ENCODE measurements at regions not wholly inside any gene's neighbourhood (a gene's known extent, or its start where the extent isn't known, plus 50 kb on each side); places are given as distances from the start of the nearest gene placed in this dataset.

DNA sequence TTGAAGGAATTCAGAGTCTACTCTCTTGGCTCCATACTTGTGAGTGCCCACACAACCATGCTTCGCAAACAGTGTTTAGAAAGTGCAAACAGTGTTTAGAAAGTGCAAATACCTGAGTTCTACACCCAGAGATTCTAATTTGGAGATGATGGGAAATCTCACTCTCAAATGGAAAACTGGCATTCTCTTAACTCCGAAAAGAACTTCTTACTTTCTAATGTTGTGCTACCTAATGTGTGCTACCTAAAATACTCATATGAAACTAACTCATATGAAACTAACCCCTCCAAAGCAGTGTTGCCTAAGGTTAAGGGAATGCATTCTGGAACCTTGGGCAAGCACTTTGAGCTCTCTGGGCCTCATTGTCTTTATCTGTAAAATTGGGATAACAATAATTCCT is 55.5 kb upstream of the ZNF366 start:
- POLR2A ChIA-PET: no interaction called here
- CTCF ChIA-PET: no interaction called here

DNA sequence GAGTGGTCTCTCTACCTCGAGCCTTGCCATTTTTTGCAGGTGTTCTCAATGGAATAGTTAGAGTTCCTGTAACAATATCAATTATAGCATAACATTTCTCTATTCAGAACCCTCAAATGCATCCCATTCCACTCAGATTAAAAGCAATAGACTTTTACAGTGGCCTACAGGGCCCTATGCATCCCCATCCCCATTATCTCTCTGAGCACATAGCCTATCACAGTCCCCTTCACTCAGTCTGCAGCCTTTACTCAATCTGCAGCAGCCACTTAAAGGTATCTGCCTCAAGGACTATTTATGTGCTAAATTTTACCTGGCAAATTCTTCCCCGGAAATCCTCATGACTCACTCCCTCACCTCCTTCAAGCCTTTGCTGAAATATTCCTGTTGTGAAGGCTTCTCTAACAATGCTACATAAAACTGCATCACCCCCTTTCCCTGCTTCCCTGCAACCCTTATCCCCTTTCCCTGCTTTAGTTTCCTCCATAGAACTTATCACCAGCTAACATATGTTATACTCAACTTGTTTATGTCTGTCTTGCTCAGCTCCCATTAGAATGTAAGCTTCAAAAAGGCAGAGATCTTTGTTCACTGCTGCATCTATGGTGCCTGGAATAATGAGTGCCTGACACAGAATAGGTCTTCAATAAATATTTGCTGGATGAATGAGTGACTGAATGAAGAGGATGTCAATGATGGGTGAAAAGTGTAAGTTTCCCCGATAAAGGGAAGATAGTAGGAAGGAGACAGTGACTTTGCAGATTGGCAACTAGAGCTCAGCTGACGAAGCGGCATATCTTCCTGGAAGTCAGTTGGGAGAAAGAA is 54.1 kb upstream of the ZNF366 start:
- TF ChIP-seq, protein P1, sequence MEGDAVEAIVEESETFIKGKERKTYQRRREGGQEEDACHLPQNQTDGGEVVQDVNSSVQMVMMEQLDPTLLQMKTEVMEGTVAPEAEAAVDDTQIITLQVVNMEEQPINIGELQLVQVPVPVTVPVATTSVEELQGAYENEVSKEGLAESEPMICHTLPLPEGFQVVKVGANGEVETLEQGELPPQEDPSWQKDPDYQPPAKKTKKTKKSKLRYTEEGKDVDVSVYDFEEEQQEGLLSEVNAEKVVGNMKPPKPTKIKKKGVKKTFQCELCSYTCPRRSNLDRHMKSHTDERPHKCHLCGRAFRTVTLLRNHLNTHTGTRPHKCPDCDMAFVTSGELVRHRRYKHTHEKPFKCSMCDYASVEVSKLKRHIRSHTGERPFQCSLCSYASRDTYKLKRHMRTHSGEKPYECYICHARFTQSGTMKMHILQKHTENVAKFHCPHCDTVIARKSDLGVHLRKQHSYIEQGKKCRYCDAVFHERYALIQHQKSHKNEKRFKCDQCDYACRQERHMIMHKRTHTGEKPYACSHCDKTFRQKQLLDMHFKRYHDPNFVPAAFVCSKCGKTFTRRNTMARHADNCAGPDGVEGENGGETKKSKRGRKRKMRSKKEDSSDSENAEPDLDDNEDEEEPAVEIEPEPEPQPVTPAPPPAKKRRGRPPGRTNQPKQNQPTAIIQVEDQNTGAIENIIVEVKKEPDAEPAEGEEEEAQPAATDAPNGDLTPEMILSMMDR (IDR thresholded peaks at IDR 0.05; ENCODE audit: control extremely low read depth, extremely low read depth, low read depth, missing control alignments): no peak
- ChIA-PET CTCF (interaction anchor here (1.0 to 1.3 kb wide), 5 partner anchors 8 to 196 kb away, joined by 3 read pairs; no protein-coding TSS in a partner anchor), POLR2A (no interaction called here)
- DNase-seq (ENCODE audit: extremely low spot score): no peak

More for the DNA sequence above, 55.5 kb upstream of the ZNF366 start:
- TF ChIP-seq, protein P1 (IDR thresholded peaks at IDR 0.05; ENCODE audit: control extremely low read depth, extremely low read depth, low read depth, missing control alignments): no peak
- no peak for DNase-seq (ENCODE audit: extremely low spot score)

DNA sequence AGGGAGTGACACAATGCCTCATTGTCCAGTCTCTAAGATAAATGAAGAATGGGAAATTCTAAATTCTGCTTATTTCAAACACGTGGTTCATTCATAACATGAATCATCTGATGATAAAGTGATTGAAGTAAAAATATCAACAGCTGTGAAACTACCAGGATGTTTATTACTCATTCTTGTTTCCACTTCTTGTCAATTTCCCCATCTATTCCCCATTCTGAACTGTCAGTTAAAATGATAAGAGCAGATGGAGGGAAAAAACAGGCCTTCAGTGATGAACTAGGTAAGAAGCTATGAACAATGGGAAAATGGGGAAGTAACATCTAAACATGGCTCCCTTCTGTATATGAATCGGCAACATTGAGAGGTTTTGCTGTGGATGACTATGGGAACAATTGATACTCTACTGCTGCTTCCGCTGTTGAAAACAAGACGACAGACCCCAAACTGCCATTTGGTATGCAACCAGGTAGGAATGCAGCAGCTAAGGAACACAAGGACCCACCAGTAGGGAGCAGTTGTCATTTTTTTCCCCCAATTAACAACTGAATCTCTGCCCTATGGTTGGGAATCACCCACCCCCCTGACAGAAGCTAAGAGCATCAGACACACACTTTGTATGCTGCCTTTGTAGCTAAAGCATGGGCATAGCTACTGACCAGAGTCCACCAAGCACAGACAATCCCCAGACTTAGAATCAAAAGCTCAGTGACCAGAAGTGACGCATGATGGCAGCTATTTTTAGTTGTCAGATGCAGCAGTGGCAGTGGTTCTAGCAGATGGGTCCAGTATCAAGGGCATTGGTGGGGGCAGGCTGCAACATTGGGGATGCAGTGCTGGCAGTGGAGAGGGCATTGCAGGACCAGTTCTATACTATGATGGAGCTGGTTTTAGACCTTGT is 52.9 kb upstream of the ZNF366 start:
- ChIA-PET POLR2A (no interaction called here), CTCF (interaction anchor here (1.0 to 1.5 kb wide), 7 partner anchors 9 to 195 kb away, joined by 3 read pairs; no protein-coding TSS in a partner anchor)
- TF ChIP-seq, protein P1 (IDR thresholded peaks at IDR 0.05; ENCODE audit: control extremely low read depth, extremely low read depth, low read depth, missing control alignments): no peak
- DNase-seq (ENCODE audit: extremely low spot score): no peak

DNA sequence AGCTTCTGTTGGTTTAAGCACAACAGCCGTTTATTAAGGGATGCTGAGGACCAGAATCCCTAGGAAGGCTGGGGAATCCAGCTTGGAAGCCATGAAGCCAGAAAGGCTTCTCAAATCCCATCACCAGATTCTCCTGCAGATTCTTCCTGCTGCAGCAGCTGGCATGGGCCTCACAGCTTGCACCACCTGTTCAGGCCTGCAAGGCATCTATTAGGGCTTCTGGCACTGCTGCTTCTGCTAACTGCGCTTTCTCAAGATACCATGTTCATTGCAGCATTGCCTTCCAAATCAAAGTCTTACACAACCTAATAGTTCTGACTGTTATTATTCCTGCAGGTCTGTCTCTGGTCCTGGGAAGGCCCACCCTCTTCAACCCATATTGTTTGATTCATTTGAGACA is 51.2 kb upstream of the ZNF366 start:
- CTCF ChIA-PET: interaction anchor here (1.3 to 1.6 kb wide), 4 partner anchors 14 to 202 kb away, joined by 3 to 6 read pairs (median 4); no protein-coding TSS in a partner anchor
- POLR2A ChIA-PET: no interaction called here
- TF ChIP-seq, protein P1 (IDR thresholded peaks at IDR 0.05; ENCODE audit: control extremely low read depth, extremely low read depth, low read depth, missing control alignments): no peak
- DNase-seq (ENCODE audit: extremely low spot score): no peak

DNA sequence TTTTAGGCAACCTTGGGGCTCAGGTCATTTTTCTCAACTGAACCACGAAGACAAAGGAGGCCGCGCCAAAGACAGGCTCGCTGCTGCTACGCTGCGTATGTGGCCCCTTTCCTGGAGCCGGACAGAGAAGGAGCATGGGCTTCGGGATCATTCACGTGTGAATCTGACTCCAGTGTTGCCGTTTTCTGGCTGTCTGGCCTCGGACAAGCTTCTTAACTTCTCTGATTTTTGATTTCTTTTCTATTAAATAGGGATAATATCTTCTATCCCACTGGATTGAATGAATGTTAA is 50.8 kb upstream of the ZNF366 start:
- DNase-seq (ENCODE audit: extremely low spot score): no peak
- TF ChIP-seq, protein P1 (IDR thresholded peaks at IDR 0.05; ENCODE audit: control extremely low read depth, extremely low read depth, low read depth, missing control alignments): no peak
- CTCF ChIA-PET: interaction anchor here (1.3 to 2.8 kb wide), 5 partner anchors 8 to 202 kb away, joined by 3 to 16 read pairs (median 4); no protein-coding TSS in a partner anchor
- POLR2A ChIA-PET: no interaction called here

Data from GM10248 (cell line).